ENCODE measurements at regions not wholly inside any gene's neighbourhood (a gene's known extent, or its start where the extent isn't known, plus 50 kb on each side); places are given as distances from the start of the nearest gene placed in this dataset.
"Not testable (repeated sequence)": the region's sequence is repeated elsewhere in the genome, so short reads cannot be mapped to it uniquely, and the experiment has no call there.

GRCh38 chr17:22213169-22213568, 520.8 kb downstream of the KCNJ18 start:
- H3K9me3 ChIP-seq (ENCODE audit: control insufficient read depth, insufficient read depth, low read depth, low read length); H3K4me3 ChIP-seq (ENCODE audit: low read depth in 2 of 2, low read length in 2 of 2): not testable (repeated sequence)

GRCh38 chr17:22217135-22217534, 524.8 kb downstream of the KCNJ18 start:
- Histone ChIP-seq H3K27ac (ENCODE audit: low read length) (no peak overlapping the region), H3K27me3 (ENCODE audit: control insufficient read depth, insufficient read depth, low read length) (no peaks in the 10 kb centered on the region), H3K9me3 (ENCODE audit: control insufficient read depth, insufficient read depth, low read depth, low read length) (no peaks in the 10 kb centered on the region), H3K4me1 (ENCODE audit: control insufficient read depth, insufficient read depth, low read length) (no peaks in the 10 kb centered on the region), H3K36me3 (ENCODE audit: control insufficient read depth, insufficient read depth, low read length) (no peaks in the 10 kb centered on the region), H3K4me3 (ENCODE audit: low read depth in 2 of 2, low read length in 2 of 2) (no peak overlapping the region)
- intact Hi-C loops (cut with micrococcal nuclease; ENCODE audit: unreplicated experiment): no loop called here
- in situ Hi-C loops (cut with HindIII; ENCODE audit: low pct_unique_long_range_greater_than_20kb, low sequenced_read_pairs): no loop called here
- CTCF ChIA-PET: no interaction called here
- DNase-seq (ENCODE audit: low read depth, low spot score) (no peak), ATAC-seq (no peak)
- BruUV-seq (replicated peaks): no TSS peak
- POLR2A ChIA-PET: no interaction called here
- TF ChIP-seq REST (IDR thresholded peaks at IDR 0.05; ENCODE audit: insufficient read depth in 1 of 2, low read depth in 2 of 2, low read length in 1 of 2): no peak
- TF ChIP-seq TCF7L2 (IDR thresholded peaks at IDR 0.05; ENCODE audit: low read depth, low read length): no peak
- TF ChIP-seq POLR2AphosphoS5 (IDR thresholded peaks at IDR 0.05; ENCODE audit: low read depth, low read length): no peak
- TF ChIP-seq CTCF (IDR thresholded peaks at IDR 0.05): no peak
- no peak for TF ChIP-seq SIN3A (IDR thresholded peaks at IDR 0.05; ENCODE audit: borderline replicate concordance, insufficient read depth, low read depth, low read length)

More at GRCh38 chr17:22213169-22213568, 520.8 kb downstream of the KCNJ18 start:
- H3K36me3 ChIP-seq (ENCODE audit: control insufficient read depth, insufficient read depth, low read length); intact Hi-C loops (cut with micrococcal nuclease; ENCODE audit: unreplicated experiment); H3K4me1 ChIP-seq (ENCODE audit: control insufficient read depth, insufficient read depth, low read length); CTCF ChIA-PET; in situ Hi-C loops (cut with HindIII; ENCODE audit: low pct_unique_long_range_greater_than_20kb, low sequenced_read_pairs); POLR2A ChIA-PET; H3K27ac ChIP-seq (ENCODE audit: low read length); H3K27me3 ChIP-seq (ENCODE audit: control insufficient read depth, insufficient read depth, low read length); DNase-seq (ENCODE audit: low read depth, low spot score); BruUV-seq (replicated peaks); ATAC-seq: not testable (repeated sequence)

- Histone ChIP-seq H3K27ac (ENCODE audit: low read length) (no peak overlapping the region), H3K27me3 (ENCODE audit: control insufficient read depth, insufficient read depth, low read length) (no peaks in the 10 kb centered on the region), H3K36me3 (ENCODE audit: control insufficient read depth, insufficient read depth, low read length) (no peaks in the 10 kb centered on the region), H3K9me3 (ENCODE audit: control insufficient read depth, insufficient read depth, low read depth, low read length) (no peaks in the 10 kb centered on the region), H3K4me1 (ENCODE audit: control insufficient read depth, insufficient read depth, low read length) (no peaks in the 10 kb centered on the region), H3K4me3 (ENCODE audit: low read depth in 2 of 2, low read length in 2 of 2) (no peak overlapping the region)
- DNase-seq (ENCODE audit: low read depth, low spot score) (no peak), ATAC-seq (no peak)
- intact Hi-C loops (cut with micrococcal nuclease; ENCODE audit: unreplicated experiment) (no loop called here), in situ Hi-C loops (cut with HindIII; ENCODE audit: low pct_unique_long_range_greater_than_20kb, low sequenced_read_pairs) (no loop called here)
- ChIA-PET CTCF (no interaction called here), POLR2A (no interaction called here)
- TF ChIP-seq TCF7L2 (IDR thresholded peaks at IDR 0.05; ENCODE audit: low read depth, low read length): no peak
- no peak for TF ChIP-seq POLR2AphosphoS5 (IDR thresholded peaks at IDR 0.05; ENCODE audit: low read depth, low read length)
- no peak for TF ChIP-seq CTCF (IDR thresholded peaks at IDR 0.05)
- no peak for TF ChIP-seq REST (IDR thresholded peaks at IDR 0.05; ENCODE audit: insufficient read depth in 1 of 2, low read depth in 2 of 2, low read length in 1 of 2)
- TF ChIP-seq SIN3A (IDR thresholded peaks at IDR 0.05; ENCODE audit: borderline replicate concordance, insufficient read depth, low read depth, low read length): no peak
- BruUV-seq (replicated peaks): no TSS peak
These were observed 529.0 kb downstream of the KCNJ18 start for GRCh38 chr17:22221344-22221743.

- POLR2A ChIA-PET; in situ Hi-C loops (cut with HindIII; ENCODE audit: low pct_unique_long_range_greater_than_20kb, low sequenced_read_pairs); H3K4me3 ChIP-seq (ENCODE audit: low read depth in 2 of 2, low read length in 2 of 2); H3K27ac ChIP-seq (ENCODE audit: low read length); H3K36me3 ChIP-seq (ENCODE audit: control insufficient read depth, insufficient read depth, low read length); H3K4me1 ChIP-seq (ENCODE audit: control insufficient read depth, insufficient read depth, low read length); CTCF ChIA-PET; BruUV-seq (replicated peaks); H3K9me3 ChIP-seq (ENCODE audit: control insufficient read depth, insufficient read depth, low read depth, low read length); intact Hi-C loops (cut with micrococcal nuclease; ENCODE audit: unreplicated experiment); ATAC-seq; H3K27me3 ChIP-seq (ENCODE audit: control insufficient read depth, insufficient read depth, low read length); DNase-seq (ENCODE audit: low read depth, low spot score): not testable (repeated sequence)
These were observed 534.2 kb downstream of the KCNJ18 start for GRCh38 chr17:22226477-22226876.

All from Panc1 (cell line).